Transverse colon (tissue), 4 donors: ENCODE measurements at regions not wholly inside any gene's neighbourhood (a gene's known extent, or its start where the extent isn't known, plus 50 kb on each side); places are given as distances from the start of the nearest gene placed in this dataset.

Source experiments
- CTCF ChIP-seq, 5 experiments: fragments of 200-600 bp in 3 of 5; fragments of 450-650 bp in 2 of 5; sonication (generic) in 3 of 5; IDR thresholded peaks; 1 replicate in 2 of 5; 2 replicates in 3 of 5; pipeline ENCODE4 v1.5.1; 2016 to 2017; ENCODE audit warnings: antibody characterized with exemption in 5 of 5, inconsistent platforms in 3 of 5, mild to moderate bottlenecking in 2 of 5, moderate library complexity in 1 of 5
- POLR2AphosphoS5 ChIP-seq, 3 donors: sonication (generic); formaldehyde crosslinking; IDR thresholded peaks; one replicate each; pipeline ENCODE4 v1.6.1; 2016; ENCODE audit warnings: antibody characterized with exemption in 3 of 3

- TF ChIP-seq CTCF (IDR thresholded peaks at IDR 0.05) (no peak), POLR2AphosphoS5 (IDR thresholded peaks at IDR 0.05) (no peak)
Observed at GRCh38 chr2:217154923-217155322, 295.1 kb upstream of the TNP1 start.
